ACHN (cell line): ENCODE measurements at regions not wholly inside any gene's neighbourhood (a gene's known extent, or its start where the extent isn't known, plus 50 kb on each side); places are given as distances from the start of the nearest gene placed in this dataset.
"Not testable (repeated sequence)": the region's sequence is repeated elsewhere in the genome, so short reads cannot be mapped to it uniquely, and the experiment has no call there.

Experiments used
- DNase-seq: peaks from one replicate; pipeline ENCODE4 v3.0.0-alpha.2; 2015
- in situ Hi-C: cut with HindIII; loops from 2 replicates; pipeline ENCODE4 v1.10.0; 2017; ENCODE audit warnings: low sequenced_read_pairs, low pct_ligation_motif_present, low pct_unique_long_range_greater_than_20kb

DNA sequence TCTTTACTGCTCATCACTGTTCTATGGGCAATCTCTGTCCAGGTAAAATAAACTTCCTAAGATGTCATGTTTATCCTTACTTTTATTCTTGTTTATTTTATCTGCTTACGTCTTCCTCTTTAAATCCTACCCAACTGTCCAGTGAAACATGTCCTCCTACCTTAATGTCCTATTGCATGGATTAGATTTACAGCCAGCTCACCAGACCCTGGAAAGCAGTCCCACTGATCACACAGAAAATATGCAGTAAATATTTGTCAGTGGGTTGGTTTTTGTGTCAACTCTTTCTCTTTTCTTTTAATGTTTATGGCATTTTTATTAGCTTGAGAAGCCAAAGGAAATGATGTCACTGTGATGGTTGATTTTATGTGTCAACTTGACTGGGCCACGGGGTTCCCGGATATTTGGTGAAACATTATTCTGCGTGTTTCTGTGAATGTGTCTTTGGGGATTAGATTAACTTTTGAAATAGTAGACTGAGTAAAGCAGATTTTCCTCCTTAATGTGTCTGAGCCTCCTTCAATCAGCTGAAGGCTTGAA, 258.3 kb downstream of the SRGAP2C start:
- in situ Hi-C loops: no loop called here
- no peak for DNase-seq

DNA sequence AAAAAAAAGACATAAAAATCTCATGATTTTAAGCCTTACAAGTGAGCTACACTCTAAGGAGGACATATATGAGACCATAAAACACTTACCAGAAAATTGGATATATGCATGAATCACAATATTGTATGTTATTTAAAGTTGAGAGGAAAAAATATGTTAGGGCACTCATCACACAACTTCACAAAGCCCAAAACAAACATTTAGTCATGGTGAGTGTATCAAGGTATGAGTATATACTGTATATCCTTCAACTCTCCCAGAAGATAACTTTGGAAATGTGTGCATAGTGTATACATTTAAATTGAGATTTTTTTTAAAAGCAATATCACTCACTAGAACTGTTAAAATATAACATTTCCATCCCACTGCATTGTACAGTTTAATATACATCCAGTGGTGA, 259.3 kb downstream of the SRGAP2C start:
- in situ Hi-C loops: no loop called here
- DNase-seq: no peak

DNA sequence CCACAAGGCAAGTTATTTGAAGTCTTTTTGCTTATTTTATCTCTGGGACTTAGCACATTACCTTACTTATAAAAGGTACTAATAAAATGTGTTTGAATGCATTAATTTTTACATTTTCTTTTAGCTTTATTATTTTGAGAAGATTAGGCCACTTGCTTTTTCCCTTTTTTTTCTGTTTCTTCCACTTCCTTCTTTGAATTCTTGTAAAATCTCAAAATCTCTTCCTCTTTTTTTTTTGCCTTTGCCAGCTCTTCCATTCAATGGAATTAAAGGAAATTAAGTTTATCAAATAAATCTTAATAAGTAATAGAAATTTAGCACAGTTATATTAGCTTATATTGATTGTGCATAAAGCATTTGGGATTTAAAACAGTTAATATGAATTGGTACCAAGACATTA, 260.9 kb downstream of the SRGAP2C start:
- in situ Hi-C loops: no loop called here
- no peak for DNase-seq

DNA sequence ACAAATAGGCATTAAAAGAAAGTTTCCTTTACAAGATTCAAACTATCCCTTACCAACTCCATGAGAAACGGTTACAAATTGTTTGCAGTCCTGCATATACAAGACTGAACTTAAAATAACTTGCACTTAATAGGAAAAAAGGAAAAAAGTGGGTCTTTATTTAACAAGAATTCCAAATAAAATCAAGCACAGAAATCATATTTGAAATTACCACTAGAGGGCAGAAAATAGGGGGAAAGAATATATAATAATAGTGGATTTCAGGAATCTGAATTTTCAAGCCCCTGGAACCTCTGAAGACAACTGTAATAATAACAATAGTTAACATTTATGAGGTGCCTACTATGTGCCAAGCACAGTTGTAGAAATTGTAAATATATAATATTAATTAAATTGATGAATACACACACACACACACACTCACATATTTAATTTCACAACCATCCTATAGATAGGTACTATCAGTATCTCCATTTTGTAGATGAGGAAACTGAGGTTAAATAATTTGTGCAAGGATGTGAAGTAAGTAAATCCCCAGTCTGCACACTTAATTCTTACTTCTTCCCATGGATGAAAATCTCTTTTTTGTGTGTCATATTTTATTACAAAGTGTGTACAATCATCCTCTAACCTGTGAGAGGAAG, 262.6 kb downstream of the SRGAP2C start:
- in situ Hi-C loops: not testable (repeated sequence)
- DNase-seq: peak; percentile 3

DNA sequence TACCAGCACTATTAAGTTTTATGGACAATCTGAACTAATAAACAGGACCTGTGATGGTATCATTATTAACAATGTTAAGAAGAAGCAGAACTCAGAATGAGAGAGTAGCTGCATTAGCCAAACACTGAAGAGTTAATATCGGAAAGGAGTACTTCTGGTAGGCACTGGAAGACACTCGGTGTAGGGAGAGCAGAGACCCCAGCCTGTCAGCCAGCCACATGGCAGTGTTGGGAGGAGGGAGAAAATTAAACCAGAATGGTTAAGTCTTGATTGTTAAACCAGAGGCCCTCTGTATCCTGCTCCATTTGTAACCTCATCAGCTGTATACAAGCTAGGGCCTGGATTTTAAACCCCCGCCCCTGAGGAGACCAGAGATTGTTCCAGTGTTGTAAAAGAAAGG, 263.3 kb downstream of the SRGAP2C start:
- DNase-seq, in situ Hi-C loops: not testable (repeated sequence)

DNA sequence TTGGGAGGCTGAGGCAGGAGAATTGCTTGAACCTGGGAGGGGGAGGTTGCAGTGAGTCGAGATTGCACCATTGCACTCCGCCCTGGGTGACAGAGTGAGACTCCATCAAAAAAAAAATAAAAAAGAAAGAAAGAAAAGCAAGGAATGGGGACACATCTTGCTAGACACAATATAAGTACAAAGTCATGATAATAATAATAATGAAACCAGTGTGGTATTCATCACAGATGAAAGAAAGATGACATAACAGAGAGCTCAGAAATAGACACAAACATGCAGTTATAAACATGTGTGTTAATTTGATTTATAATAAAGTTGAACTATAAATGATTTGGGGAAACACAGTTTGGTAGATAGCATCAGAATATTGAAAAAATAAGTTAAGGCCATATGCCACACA, 264.1 kb downstream of the SRGAP2C start:
- in situ Hi-C loops: no loop called here
- no peak for DNase-seq

DNA sequence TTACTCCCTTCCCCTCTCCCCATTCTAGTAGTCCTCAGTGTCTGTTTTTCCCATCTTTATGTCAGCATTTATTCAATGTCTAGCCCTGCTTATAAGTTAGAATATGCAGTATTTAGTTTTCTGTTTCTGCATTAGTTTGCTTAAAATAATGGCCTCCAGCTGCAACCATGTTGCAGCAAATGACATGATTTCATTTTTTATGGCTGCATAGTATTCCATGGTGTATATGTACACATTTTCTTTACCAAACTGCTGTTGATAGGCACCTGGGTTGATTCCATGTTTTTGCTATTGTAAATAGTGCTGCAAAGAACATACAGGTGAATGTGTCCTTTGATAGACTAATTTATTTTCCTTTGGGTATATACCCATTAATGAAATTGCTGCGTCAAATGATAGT, 267.7 kb downstream of the SRGAP2C start:
- in situ Hi-C loops: no loop called here
- no peak for DNase-seq

DNA sequence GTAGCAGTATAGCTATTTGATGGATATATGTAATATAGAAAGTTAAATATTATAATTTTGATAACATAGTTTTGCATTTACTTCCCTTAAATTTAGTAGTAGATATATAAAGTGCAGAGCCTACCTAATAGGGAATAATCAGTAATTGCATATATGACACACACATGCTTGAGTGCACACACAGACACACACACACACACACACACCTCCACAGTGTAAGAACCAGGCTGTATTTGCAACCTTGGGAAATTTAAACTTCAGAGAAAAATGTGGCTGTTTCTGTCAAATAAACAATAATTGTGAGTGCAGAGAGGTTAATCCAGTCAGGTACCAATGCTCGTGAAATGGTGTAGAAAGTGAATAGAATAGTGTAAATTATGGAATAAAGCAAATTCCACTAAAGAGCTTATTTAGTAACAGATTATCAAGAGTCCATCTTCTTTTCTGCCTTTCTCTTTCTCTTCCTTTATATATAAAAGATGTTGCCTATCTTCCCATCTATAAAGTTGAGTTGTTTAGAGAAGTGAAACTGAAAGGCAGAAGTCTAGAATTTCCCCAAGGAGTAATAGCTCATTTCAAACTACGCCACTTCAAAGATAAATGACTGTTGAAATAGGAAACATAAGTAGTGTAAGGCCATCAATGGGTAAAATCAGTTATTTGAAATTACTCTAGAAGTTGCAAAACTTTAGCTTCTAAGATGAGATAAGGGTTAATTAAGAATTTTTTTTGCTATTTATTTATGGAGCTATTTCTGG, 273.7 kb downstream of the SRGAP2C start:
- DNase-seq: no peak
- in situ Hi-C loops: no loop called here

DNA sequence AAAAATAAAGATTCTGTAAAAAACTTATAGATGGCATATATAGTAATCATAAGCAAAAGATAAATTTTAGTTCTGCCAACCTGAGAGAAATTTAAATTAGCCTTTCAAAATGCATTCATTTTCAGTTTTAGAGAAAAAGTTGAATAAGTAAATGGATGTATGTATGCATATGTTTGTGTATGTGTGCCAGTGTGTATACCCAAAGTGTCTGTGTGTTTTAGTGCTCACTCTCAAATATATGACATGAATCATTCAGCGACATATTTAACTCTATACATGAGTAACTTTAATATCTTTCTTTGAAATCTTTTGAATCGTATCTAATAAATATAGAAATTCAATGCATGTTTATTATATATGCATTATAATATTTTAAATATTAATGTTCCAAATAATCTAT, 274.5 kb downstream of the SRGAP2C start:
- no peak for DNase-seq
- in situ Hi-C loops: no loop called here

DNA sequence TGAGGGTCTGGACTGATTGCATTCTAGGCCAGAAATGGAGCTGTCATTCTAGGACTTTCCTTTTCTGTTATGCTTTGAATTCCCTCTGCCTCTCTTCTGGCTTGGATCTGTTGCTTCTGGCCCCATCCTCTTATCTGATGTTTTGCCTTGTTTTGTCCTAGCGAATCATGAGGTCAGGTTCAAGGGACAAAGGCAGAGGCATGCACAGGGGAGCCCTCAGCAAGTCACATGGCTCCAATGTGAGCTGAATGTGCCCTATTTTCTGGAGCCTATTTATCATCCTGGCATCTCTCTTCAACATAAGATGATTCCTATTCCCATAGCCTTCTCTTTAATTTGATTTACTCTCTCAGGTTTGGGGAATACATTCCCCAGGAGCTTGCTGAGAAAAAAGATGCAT, 284.6 kb downstream of the SRGAP2C start:
- in situ Hi-C loops, DNase-seq: not testable (repeated sequence)

DNA sequence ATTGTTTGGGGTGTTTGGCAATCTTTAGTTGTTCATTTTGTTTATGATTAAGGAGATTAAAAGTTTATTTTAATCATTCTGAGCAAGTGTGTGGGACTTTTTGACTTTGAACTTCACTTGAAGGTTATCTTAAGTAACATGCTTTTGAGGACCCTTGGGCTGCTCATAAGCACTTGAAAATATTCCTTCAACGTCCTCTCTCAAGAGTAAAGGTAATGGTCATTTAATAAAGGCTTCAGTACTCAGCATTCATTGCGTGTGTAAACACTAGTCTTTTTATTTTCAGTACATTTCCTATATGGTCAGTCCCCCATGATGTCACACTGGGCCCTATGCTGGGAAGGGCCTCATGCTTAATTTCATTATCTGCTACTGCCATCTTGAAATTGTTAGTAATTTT, 285.6 kb downstream of the SRGAP2C start:
- DNase-seq, in situ Hi-C loops: not testable (repeated sequence)

DNA sequence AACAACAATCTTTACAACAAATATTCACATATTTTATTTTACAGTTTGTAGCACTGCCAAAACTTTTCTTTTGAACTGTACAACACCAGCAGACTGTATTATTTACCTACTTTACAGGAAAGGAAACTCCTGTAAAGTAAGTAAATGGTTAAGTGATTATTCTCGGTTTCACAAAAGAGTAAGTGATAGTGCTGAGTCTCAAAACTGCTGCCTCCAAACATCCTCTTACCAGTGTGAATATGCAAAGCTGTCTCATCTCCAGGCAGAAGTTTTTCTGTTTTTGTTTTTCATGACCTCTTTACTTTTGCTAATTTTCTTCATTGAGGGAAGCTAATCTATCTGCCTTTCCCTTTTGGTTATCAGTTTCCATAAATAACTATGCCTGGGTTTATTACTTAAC, 286.7 kb downstream of the SRGAP2C start:
- no peak for DNase-seq

DNA sequence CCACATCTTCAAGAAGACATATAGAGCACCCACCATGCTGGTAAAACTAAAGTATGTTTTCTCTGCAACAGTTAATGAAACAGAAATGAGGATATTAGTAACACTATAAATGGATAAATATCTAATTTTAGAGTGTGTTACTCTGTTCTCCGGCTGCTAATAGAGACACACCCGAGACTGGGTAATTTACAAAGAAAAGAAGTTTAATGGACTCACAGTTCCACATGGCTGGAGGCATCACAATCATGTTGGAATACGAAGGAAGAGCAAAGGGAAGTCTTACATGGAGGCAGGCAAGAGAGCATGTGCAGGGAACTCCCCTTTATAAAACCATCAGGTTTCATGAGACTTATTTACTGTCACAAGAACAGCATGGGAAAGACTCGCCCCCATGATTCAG, 287.2 kb downstream of the SRGAP2C start:
- in situ Hi-C loops: no loop called here
- DNase-seq: no peak

More for the DNA sequence above, 286.7 kb downstream of the SRGAP2C start:
- in situ Hi-C loops: no loop called here

DNA sequence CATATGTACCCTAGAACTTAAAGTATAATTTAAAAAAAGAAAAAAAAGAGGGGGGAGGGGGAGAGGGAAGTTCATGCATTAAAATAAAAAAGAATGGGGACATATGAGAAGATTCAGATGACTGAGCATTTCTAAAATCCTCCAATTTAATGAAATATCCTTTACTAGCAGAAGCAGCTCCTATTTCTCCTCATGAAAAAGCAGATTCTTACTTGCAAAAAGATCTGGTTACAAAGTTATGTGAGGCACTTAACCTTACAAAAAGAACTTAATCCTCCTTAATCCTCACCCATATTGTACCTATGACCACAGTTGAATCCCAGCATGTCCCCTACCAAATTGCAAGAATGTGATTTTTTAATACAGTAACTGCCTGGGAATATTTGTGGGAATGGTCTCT, 298.5 kb downstream of the SRGAP2C start:
- DNase-seq: no peak
- in situ Hi-C loops: no loop called here

DNA sequence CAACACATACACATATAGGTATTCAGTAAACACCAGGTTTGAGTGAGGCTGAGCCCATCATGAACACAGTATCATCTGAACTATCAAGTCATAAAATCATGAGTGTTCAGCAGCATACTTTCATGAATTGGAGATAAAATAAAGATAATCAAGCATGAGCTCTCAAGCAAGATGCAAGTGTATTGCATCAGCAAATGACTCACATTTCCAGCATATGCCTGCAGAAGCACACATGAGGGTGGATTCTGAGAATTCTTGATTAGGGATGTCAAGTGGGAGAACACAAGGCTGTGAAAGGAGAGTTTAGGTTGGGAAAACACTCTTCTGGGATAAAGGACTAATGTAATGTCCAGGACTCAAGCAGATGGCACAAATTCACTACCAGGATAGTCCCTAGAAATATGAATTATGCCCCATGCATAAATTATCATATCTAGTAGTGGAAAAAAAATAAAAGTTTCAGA, 299.2 kb downstream of the SRGAP2C start:
- in situ Hi-C loops: no loop called here
- DNase-seq: peak; percentile 38

DNA sequence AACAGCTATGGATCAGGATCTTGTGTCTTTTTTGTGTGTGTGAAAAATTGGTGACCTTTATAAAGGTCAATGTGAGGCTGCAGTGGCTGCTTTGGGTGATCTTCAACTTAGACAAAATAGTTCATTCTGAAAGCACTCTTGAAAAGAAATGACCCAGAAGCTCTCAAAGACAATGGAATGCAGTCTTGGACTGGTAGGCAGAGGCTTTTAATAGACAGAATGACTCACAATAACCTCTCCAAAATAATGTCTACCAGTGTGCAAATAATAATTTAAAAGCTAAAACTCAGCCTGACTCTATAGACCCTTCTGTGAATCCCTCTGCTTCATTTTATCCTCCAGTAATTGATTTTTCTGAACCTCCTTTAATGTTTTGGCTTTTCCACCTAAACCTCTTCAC, 310.0 kb downstream of the SRGAP2C start:
- DNase-seq, in situ Hi-C loops: not testable (repeated sequence)

DNA sequence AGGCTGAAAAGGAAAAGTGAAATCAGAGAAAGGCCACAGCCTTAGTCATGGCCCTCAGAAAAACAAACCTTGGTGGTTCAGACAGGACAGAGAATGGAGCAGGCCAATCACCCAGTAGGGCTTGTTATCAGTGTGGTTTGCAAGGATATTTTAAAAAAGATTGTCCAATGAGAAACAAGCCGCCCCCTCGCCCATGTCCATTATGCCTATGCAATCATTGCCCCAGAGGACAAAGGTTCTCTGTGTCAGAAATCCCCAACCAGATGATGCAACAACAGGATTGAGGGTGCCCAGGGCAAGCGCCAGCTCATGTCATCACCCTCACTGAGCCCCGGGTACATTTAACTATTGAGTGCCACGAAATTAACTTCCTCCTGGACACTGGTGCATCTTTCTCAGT, 326.7 kb downstream of the SRGAP2C start:
- in situ Hi-C loops, DNase-seq: not testable (repeated sequence)

DNA sequence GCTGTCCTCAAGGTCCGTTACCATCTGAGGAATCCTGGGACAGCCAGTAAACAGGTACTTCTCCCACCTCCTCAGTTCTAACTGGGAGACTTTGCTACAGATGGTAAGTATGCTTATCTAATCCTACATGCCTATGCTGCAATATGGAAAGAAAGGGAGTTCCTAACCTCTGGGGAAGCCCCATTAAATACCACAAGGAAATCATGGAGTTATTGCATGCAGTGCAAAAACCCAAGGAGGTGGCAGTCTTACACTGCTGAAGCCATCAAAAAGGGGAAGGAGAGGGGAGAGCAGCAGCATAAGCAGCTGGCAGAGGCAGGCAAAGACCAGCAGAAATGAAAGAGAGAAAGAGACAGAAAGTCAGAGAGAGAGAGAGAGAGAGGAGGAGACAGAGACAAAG, 327.1 kb downstream of the SRGAP2C start:
- in situ Hi-C loops, DNase-seq: not testable (repeated sequence)

DNA sequence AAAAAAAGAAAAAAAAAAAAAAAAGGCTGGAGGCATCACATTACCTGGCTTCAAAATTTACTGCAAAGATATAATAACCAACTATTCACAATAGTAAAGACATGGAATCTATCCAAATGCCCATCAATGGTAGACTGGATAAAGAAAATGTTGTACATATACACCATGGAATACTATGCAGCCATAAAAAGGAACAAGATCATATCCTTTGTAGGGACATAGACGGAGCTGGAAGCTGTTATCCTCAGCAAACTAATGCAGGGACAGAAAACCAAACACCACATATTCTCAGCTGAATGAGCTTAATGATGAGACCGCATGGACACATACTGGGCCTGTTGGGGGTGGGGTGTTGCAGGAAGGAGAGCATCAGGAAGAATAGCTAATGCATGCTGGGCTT, 330.5 kb downstream of the SRGAP2C start:
- in situ Hi-C loops: no loop called here
- DNase-seq: no peak
